Vagina (tissue), 2 donors: ENCODE measurements at regions not wholly inside any gene's neighbourhood (a gene's known extent, or its start where the extent isn't known, plus 50 kb on each side); places are given as distances from the start of the nearest gene placed in this dataset.
"Not testable (repeated sequence)": the region's sequence is repeated elsewhere in the genome, so short reads cannot be mapped to it uniquely, and the experiment has no call there.

Experiments
- CTCF ChIP-seq, 3 experiments: fragments of 450-650 bp in 2 of 3; fragments of 200-600 bp in 1 of 3; sonication (generic) in 1 of 3; IDR thresholded peaks; one replicate each; pipeline ENCODE4 v1.5.1; 2017 to 2019; ENCODE audit warnings: antibody characterized with exemption in 3 of 3, mild to moderate bottlenecking in 2 of 3, moderate library complexity in 2 of 3
- POLR2AphosphoS5 ChIP-seq, 2 donors: sonication (generic); formaldehyde crosslinking; IDR thresholded peaks; one replicate each; pipeline ENCODE4 v1.9.0; 2017; ENCODE audit warnings: antibody characterized with exemption in 2 of 2, mild to moderate bottlenecking in 2 of 2, low read depth in 1 of 2; ENCODE audit not compliant: insufficient read depth in 1 of 2

- TF ChIP-seq CTCF (IDR thresholded peaks at IDR 0.05); POLR2AphosphoS5 (IDR thresholded peaks at IDR 0.05; ENCODE audit: insufficient read depth in 1 of 2, low read depth in 1 of 2): not testable (repeated sequence)
Measured at GRCh38 chr7:65062566-65062965, 56.1 kb upstream of the ERV3-1 start.
